ENCODE measurements at regions not wholly inside any gene's neighbourhood (a gene's known extent, or its start where the extent isn't known, plus 50 kb on each side); places are given as distances from the start of the nearest gene placed in this dataset.
"Not testable (repeated sequence)": the region's sequence is repeated elsewhere in the genome, so short reads cannot be mapped to it uniquely, and the experiment has no call there.

GRCh38 chr2:53200072-53200471, 567.5 kb upstream of the CHAC2 start:
- DNase-seq, result no peak

GRCh38 chr2:53188851-53189510, 578.6 kb upstream of the CHAC2 start:
- no peak for DNase-seq

GRCh38 chr2:53183581-53183980, 584.0 kb upstream of the CHAC2 start:
- no peak for DNase-seq

- DNase-seq, result no peak
These were observed 585.0 kb upstream of the CHAC2 start for GRCh38 chr2:53182601-53183000.

- no peak for DNase-seq
These were observed 585.8 kb upstream of the CHAC2 start for GRCh38 chr2:53181759-53182158.

- no peak for DNase-seq
These were observed 590.3 kb upstream of the CHAC2 start for GRCh38 chr2:53177327-53177726.

- no peak for DNase-seq
These were observed 593.1 kb upstream of the CHAC2 start for GRCh38 chr2:53174539-53174938.

- no peak for DNase-seq
These were observed 593.7 kb upstream of the CHAC2 start for GRCh38 chr2:53173698-53174455.

- no peak for DNase-seq
These were observed 594.5 kb upstream of the CHAC2 start for GRCh38 chr2:53173091-53173490.

- no peak for DNase-seq
These were observed 597.1 kb upstream of the CHAC2 start for GRCh38 chr2:53170466-53170865.

- DNase-seq, result no peak
These were observed 600.4 kb upstream of the CHAC2 start for GRCh38 chr2:53167227-53167626.

- DNase-seq, result no peak
These were observed 617.5 kb upstream of the CHAC2 start for GRCh38 chr2:53150146-53150545.

GRCh38 chr2:53148221-53148620, 619.4 kb upstream of the CHAC2 start:
- DNase-seq, result no peak

GRCh38 chr2:53131416-53131815, 636.2 kb upstream of the CHAC2 start:
- DNase-seq, result peak; percentile 71

GRCh38 chr2:53130441-53130943, 637.1 kb upstream of the CHAC2 start:
- peak; percentile 84 for DNase-seq

- peak; percentile 88 for DNase-seq
These were observed 637.8 kb upstream of the CHAC2 start for GRCh38 chr2:53129851-53130250.

GRCh38 chr2:53127061-53127650, 640.4 kb upstream of the CHAC2 start:
- DNase-seq, result no peak

GRCh38 chr2:53114991-53115390, 652.6 kb upstream of the CHAC2 start:
- DNase-seq, result no peak

GRCh38 chr2:53114582-53114981, 653.0 kb upstream of the CHAC2 start:
- no peak for DNase-seq

- DNase-seq, result not testable (repeated sequence)
These were observed 655.2 kb upstream of the CHAC2 start for GRCh38 chr2:53112408-53112807.

- no peak for DNase-seq
These were observed 656.2 kb upstream of the CHAC2 start for GRCh38 chr2:53111406-53111805.

- DNase-seq, result no peak
These were observed 656.6 kb upstream of the CHAC2 start for GRCh38 chr2:53111004-53111403.

- no peak for DNase-seq
These were observed 659.4 kb upstream of the CHAC2 start for GRCh38 chr2:53108246-53108645.

GRCh38 chr2:53104263-53104662, 663.3 kb upstream of the CHAC2 start:
- DNase-seq, result peak; percentile 77
